GM18517 (cell line): ENCODE measurements at regions not wholly inside any gene's neighbourhood (a gene's known extent, or its start where the extent isn't known, plus 50 kb on each side); places are given as distances from the start of the nearest gene placed in this dataset.

Experiments
- ATAC-seq: cut with Tn5 transposase; IDR thresholded peaks from one replicate; pipeline ENCODE4 v1.9.1; 2021; ENCODE audit warnings: mild to moderate bottlenecking, moderate library complexity; ENCODE audit not compliant: unreplicated experiment

DNA sequence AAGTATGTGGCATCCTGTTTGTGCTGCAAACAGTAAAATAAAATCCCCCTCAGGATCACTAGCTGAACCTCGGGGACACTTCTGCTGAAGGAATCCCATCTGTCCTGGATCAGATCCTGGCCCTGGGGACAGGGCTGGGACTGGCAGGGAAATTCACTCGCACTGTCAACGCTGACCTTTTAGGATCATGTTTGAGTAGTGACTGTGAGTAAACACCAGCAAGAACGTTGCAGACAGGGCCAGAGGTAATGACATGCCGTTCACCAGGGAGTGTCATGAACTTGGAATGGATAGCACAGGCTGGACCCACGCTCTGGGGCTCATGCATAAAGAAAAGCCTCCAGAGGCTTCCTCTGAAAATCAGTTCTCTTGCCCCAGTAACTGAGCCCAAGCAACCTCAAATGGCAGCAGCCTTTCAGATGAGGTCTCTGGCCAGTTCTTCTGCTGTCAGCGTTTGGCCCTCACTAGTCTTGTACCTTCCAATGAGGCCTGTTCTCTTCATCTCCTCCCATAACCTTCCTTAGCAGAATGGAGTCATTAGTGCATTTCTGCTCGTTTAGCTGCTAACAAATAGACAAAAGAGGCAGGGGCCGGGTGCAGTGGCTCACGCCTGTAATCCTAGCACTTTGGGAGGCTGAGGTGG, 51.0 kb upstream of the BARX2 start:
- ATAC-seq, result no peak

- no peak for ATAC-seq
These were observed 51.6 kb upstream of the BARX2 start for GRCh38 chr11:129323896-129324502.

GRCh38 chr11:129322941-129323340, 52.7 kb upstream of the BARX2 start:
- no peak for ATAC-seq

- no peak for ATAC-seq
These were observed 54.6 kb upstream of the BARX2 start for GRCh38 chr11:129321076-129321475.

DNA sequence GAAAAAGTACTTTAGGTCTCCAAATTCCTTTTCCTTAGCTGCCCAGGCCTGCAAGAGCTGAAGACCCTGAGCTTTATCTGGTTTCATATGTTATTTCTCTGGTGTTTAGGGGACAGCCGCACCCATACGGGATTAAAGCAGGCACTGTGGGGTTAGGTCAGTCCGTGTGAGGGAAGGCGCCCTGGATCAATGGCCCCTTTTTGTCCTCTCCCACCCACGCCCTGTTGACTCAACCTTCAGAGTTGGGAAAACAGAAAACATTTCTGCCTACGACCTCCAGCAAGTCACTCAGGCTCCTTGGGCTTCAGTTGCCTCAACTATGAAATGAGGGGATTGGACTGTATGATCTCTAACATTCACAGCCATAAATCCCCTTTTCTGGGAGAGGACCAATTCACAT, 55.2 kb upstream of the BARX2 start:
- no peak for ATAC-seq

- ATAC-seq, result no peak
These were observed 55.9 kb upstream of the BARX2 start for GRCh38 chr11:129319751-129320150.

DNA sequence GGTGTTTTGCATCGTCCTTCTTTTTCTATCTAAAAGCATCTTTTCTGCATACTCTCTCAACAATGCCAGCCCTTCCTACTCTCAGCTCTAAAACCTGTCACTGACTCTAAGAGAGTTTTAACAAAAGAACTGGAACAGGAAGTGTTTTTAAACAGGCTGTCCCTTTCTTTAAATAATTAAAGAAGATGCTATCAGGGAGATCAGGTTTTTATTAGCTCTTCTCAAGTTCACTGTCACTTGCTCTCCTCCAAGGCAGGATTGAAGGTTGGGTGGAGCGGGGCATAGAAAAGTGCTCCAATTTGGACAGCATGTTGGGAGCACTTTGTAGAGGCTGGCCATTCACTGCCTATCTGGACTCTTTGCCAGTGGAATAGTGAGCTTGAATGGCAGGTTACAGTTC, 56.4 kb upstream of the BARX2 start:
- ATAC-seq, result no peak

GRCh38 chr11:129317571-129317970, 58.1 kb upstream of the BARX2 start:
- ATAC-seq, result no peak

GRCh38 chr11:129316781-129317180, 58.9 kb upstream of the BARX2 start:
- ATAC-seq, result no peak

- ATAC-seq, result no peak
These were observed 59.7 kb upstream of the BARX2 start for GRCh38 chr11:129315781-129316579.

DNA sequence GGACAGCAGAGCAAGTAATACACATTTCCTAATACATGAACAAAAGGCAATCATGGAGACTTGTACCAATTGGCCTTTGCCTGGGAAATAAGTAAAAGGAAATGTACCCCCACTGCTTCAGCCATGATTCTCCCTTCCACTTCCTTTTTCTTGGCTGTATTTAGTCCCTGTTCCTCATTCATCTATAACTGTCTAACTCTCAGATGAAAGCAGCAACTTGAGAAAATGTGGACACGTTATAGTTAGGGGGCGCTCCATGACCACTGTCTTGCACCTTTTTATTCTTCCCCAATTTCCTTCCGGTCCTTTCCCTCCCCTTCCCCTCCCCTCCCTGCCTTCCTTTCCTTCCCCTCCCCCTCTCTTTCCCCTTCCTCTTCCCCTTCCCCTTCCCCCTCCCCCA, 61.3 kb upstream of the BARX2 start:
- no peak for ATAC-seq

GRCh38 chr11:129313541-129314297, 61.9 kb upstream of the BARX2 start:
- ATAC-seq, result no peak

DNA sequence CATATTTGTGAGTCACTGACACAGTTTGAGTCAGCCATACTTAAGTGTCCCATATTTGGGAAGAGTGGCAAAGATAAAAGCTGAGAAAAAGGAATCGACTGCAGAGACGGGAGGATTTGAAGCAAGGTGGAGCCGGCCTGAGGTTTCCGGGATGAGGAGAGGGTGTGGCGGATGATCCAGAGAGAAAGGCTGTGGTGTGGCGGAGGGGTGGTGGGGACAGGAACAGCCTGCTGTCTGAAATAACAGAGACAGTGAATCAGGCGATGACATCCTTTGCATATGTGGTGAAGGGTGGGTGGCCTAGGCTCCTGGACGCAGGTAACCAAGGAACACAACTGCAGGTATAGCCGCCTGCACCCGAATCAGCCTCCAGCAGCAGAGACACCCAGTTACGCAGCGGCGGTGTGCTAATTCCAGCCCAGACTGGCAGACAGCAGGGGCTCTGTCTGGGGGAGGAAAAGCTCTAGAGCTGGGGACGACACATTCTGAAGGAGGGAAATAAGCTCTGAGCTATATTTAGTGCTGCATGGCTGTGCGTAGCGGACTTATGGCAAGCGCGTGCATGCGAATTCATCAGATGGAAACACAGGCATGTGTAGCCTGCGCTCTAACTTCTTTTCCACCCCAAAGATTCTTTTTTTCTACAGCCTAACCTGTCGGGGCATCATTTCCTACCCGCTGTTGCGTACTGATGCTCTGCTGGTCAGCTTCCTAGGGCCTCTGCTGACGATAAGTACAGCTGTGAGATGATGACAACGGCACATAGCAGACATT, 62.7 kb upstream of the BARX2 start:
- no peak for ATAC-seq

DNA sequence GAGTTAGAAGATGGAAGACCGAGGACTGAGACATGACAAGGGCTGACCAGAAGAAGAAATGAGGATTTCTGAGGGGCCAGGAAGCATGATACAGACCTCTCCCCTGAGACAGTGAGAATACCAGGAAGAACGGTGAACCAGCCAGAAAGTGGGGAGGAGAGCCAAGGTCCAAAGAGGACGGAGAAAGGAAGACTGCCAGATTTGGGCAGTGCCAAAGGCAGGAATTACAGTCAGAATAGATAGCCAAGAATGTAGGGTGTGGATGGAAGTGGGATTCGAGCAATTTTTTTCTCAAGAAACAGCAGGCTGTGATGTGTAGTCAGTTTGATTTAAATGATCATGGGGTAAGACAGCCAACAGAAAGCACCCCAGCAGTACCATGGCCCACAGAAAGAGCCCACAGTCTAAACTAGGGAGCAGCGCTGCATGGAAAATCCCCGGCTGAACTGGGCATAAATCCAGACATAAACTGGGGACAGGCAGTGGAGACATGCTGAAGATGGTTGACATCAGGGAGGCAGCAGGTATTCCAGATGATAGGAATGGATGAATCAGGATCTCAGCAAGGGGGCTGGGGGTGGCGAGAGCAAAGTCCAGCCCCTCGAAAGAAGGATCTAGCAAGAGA, 67.3 kb upstream of the BARX2 start:
- ATAC-seq, result no peak

DNA sequence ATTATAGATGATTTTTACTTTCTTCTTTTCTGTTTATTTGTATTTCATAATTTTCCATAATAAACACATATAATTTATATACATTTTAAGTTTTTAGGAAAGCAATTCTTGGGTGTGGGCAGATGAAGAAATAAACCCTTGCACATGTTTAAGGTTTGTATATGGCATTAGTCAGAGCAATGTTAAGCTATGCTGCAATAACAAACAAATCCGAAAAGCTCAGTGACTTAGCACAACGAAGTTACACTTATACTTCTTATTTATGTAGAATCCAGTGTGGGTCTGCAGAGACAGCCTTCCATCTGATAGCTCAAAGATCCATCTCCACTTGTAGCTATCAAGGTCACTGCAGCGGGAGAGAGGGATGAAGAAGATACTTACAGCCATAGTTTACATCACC, 68.5 kb upstream of the BARX2 start:
- no peak for ATAC-seq

GRCh38 chr11:129302386-129303101, 73.1 kb upstream of the BARX2 start:
- ATAC-seq, result no peak

DNA sequence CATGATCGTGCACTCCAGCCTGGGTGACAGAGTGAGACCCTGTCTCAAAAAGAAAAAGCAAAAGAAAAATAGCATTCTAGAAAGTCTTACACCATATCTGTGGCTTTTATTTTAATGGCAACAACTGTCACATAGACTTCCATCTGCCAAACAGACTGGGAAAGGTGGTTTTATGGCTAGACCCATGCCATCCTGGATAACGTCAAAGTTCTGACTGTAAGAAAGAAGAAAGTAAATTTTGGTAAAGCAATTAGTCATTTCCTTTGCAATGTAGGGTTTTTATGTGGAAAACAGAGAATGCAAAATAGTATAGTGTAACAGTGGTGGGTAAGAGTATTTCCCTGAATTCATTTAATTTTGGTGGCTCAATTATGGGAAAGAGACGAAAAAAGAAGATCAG, 75.5 kb upstream of the BARX2 start:
- ATAC-seq, result no peak

DNA sequence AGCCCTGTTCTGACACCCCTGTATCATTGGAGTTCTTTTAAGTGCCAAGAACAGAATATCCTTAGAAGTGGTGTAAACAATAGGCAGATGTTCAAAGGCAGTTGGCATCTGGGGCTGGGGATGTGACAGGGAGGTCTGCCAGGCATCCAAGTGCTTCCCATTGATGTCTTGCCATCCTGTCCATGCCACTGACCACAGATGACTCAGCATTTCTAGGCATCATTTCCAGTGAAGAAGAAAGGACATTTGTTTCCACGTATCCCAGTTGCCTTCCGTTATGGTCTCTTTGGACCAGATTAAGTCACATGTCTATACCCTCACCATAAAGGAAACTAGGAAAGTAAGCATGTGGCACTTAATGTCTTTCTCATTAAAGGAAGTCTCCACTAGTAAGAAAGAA, 76.7 kb upstream of the BARX2 start:
- ATAC-seq, result no peak

DNA sequence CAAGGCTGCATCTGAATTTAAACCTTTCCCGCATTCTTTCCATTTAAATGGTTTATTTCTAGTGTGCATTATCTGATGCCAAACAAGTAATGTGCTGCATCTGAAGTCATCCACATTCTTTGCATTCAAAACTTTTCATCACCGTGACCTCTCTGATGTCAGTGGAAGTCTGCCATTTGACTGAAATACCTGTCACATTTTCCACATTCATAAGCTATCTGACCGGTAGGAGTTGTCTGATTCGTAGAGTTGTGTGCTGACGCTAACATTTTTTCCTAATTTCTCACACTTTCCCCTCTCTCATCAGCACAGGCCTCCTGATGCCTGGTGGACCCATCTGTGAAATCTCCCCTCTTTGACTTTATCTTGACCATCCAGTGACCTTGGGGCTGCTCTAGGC, 79.9 kb upstream of the BARX2 start:
- no peak for ATAC-seq

DNA sequence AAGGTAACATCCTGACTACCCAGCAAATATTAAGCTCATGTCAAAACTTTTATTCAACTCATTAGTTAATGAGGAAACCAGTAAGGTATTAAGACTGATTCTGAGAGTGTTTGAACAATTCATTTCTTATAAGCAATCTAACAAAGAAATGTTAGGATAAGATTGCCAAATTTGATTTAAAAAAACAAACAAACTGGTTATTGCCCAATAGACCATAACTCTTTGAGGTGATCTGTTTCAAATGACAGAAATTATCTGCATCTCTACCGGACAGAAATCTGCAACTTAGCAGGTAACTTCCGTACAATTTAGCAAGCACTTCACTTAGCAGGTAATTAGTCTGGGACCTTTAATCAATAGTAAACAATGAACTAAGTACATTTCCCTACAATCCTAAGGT, 82.9 kb upstream of the BARX2 start:
- no peak for ATAC-seq
